GM10266 (cell line): ENCODE measurements at regions not wholly inside any gene's neighbourhood (a gene's known extent, or its start where the extent isn't known, plus 50 kb on each side); places are given as distances from the start of the nearest gene placed in this dataset.
"Not testable (repeated sequence)": the region's sequence is repeated elsewhere in the genome, so short reads cannot be mapped to it uniquely, and the experiment has no call there.

Experiments used
- DNase-seq: peaks from one replicate; pipeline ENCODE4 v3.0.0; 2012; ENCODE audit errors: extremely low spot score
- TF ChIP-seq, protein P1 (sequence below): IDR thresholded peaks from 2 replicates; pipeline ENCODE4 v1.5.1; 2012; ENCODE audit warnings: mild to moderate bottlenecking, low read depth; ENCODE audit not compliant: control insufficient read depth, insufficient read depth; ENCODE audit errors: missing control alignments

DNA sequence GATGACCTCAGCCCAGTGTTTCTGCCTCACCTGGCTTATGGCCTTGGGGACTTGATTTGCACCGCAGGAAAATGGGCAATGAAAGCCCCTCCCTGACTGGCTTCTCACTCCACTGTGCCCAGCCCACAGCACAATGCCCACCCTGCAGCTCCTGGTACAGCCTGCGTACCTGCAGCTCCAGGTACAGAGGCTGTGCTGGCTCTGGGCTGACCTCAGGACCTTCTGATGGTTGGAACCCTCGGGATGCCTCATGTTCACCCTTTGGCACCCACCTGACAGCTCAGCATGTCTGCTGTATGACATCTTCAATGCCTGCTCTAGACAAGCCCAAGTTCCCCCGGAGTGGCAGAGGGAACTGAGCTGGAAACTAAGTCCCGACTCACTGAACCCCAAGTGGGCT is 87.1 kb downstream of the ALG10 start:
- DNase-seq = no peak
- TF ChIP-seq, protein P1, sequence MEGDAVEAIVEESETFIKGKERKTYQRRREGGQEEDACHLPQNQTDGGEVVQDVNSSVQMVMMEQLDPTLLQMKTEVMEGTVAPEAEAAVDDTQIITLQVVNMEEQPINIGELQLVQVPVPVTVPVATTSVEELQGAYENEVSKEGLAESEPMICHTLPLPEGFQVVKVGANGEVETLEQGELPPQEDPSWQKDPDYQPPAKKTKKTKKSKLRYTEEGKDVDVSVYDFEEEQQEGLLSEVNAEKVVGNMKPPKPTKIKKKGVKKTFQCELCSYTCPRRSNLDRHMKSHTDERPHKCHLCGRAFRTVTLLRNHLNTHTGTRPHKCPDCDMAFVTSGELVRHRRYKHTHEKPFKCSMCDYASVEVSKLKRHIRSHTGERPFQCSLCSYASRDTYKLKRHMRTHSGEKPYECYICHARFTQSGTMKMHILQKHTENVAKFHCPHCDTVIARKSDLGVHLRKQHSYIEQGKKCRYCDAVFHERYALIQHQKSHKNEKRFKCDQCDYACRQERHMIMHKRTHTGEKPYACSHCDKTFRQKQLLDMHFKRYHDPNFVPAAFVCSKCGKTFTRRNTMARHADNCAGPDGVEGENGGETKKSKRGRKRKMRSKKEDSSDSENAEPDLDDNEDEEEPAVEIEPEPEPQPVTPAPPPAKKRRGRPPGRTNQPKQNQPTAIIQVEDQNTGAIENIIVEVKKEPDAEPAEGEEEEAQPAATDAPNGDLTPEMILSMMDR = no peak

DNA sequence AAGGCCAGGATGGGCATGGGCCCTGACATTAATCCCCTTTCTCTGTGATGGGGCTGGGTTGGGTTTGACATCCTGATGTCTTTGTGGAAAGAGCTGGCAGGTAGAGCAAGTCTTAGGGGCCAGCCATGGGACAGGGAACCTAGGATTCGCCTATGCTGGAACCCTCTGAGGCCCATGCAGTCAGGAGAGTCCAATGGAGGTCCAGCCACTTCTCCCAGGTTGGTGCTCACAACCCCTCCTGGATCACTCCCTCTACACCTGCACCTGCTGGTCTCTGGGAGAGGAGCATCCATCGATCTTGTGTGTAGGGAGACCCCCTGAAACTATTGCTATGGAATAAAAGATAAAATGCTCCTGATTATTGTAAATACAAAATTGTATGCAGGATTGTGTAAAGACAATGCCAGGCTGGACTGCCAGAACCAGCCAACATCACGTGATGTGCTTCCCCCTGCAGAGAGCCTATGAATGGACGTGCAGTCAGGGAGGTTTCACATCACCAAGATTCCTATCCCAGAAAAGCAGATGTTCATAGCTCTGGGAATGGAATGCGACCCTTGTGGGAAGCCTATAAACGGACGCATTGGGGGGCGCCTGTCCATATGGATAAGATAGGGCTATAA is 87.7 kb downstream of the ALG10 start:
- DNase-seq = not testable (repeated sequence)

DNA sequence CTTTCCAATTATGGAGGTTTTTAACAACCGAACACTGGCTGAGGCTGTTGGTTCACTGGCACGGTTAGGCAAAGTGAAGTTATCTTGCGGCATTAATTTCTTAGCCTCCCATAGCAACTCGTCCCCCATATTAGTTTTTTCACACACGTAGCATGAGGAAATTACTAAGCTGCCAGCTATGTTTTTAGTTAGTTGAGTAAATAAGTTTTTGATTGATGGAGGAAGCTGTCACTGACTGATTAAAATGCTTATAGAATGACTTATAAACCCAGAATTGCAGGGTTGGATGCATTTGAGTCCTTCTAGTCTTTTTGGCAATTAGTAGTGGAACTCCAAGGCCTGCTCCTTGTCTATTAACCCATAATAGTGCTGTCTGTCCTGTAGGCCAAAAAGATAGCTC is 97.1 kb downstream of the ALG10 start:
- DNase-seq = no peak

DNA sequence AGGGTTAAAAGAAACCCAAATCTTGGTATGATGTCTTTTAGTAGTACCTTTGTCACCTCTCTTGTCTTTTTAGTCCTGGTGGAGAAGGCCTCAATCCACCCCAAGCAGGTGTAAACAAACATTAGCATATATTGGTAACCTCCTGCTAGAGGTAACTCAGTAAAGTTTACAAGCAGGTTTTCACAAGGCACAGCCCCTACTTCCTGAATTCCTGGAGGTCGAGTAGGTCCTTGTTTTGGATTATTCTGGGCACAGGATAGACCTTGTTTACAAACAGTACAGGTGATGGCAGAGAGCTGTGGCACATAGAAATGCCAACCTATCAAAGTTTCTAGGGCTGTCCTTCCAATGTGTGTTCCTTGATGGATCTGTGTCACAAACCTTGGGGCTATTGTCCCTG is 99.1 kb downstream of the ALG10 start:
- DNase-seq = no peak
- TF ChIP-seq, protein P1 = no peak

More for the DNA sequence above, 97.1 kb downstream of the ALG10 start:
- TF ChIP-seq, protein P1 = no peak

DNA sequence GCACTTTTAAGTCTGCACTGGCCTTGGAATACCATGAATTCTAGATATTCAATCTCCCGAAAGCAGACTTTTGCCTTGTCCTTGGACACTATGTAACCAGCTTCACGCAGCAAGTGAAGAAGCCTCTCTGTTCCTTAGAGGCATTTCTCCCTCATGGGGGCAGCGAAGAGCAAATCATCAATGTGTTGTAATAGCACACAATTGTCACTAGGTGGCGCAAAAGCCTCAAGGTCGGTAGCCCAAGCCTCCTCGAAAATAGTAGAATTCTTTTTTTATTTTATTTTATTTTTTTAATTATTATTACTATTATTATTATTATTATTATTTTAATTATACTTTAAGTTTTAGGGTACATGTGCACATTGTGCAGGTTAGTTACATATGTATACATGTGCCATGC is 100.8 kb downstream of the ALG10 start:
- DNase-seq = peak; percentile 63
- TF ChIP-seq, protein P1 = peak; percentile 83

DNA sequence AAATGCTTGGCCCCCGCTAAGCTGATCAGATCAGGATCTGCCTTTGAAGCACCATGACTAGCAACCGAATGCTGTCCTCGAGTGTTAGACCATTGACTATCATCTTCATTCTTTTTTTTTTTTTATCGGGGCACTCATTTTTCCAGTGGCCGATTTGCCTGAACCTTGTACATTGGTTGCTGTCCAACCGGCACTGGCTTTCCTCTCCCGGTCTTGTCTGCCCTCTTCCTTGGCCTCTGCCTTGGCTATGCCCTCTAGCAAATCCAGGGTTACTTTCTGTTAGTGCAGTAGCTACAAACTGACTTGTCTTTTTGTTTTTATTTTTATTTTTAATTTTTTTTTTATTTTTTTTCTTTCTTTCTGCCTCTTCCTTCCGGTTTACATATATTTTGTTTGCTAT is 102.3 kb downstream of the ALG10 start:
- DNase-seq = no peak
- TF ChIP-seq, protein P1 = no peak

DNA sequence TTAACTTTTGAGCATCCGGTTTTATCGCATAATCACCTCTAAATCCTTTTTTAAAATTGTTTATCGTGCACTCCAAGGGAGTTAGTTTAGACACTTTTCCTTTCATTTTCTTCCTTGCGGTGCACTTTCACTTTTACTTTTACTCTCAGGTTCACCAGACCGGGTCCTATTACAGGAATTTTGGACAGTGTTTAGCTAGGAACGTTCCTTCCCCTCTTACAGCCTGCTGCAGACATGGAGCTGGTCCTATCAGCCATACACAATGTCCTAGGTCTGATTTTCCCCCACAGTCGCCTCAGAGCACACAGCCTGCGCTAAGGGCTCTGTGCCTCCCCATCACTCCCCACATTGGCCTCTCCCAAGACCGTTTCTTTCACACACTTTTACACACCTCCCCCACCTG is 103.9 kb downstream of the ALG10 start:
- TF ChIP-seq, protein P1 = no peak
- DNase-seq = no peak

DNA sequence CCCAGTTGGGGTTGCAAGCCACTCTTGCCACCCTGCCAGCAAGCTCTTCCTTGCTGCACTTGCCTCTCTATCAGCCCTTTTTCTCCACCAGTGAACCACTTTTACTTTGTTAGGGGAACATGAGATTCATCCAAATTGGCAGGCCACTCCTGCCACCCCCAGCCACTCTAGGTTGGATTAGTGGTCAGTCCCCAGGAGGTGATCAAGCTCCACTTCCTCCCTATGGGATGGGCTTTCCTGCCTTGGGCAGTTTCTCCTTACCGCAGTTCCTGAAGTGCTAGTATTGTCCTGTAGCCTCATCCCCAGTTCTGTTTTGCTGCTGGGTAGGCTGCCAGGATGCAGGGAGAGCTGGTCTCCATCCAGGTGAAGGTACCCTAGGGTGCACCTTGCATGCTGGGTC is 104.5 kb downstream of the ALG10 start:
- TF ChIP-seq, protein P1 = no peak
- DNase-seq = no peak

DNA sequence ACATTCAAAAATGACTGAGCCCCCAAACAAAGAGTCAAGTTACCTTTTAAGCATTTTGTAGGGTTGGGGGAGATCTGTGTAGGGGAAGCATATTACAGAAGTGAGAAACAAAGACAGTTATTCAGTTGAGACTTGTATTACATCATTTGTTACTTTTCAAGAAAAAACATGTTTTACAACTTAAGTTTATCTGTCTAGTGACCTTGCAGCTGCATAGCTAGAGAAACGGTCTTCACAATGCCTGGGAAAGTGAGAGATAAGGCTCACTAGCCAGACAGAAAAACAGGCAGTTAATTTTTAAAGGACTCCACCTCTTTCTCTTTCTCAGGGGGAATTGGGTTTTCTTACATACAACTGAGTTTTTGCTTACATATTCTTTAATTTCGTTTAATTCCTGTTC is 105.1 kb downstream of the ALG10 start:
- DNase-seq = not testable (repeated sequence)
